Trophoblast cell (in vitro differentiated cells and primary cell): ENCODE measurements at regions not wholly inside any gene's neighbourhood (a gene's known extent, or its start where the extent isn't known, plus 50 kb on each side); places are given as distances from the start of the nearest gene placed in this dataset.

Experiments used
- DNase-seq, 2 donors: peaks; one replicate each; pipeline ENCODE4 v3.0.0-alpha.2; 2016
- H2AFZ ChIP-seq: 2 replicates; pipeline ENCODE4 v1.6.1; 2013; ENCODE audit warnings: low read length, moderate library complexity, mild to moderate bottlenecking; ENCODE audit not compliant: insufficient read depth, poor library complexity
- H2AK5ac ChIP-seq: 2 replicates; pipeline ENCODE4 v1.6.1; 2013; ENCODE audit warnings: mild to moderate bottlenecking, low read length
- H2BK120ac ChIP-seq: 2 replicates; pipeline ENCODE4 v1.6.1; 2013; ENCODE audit warnings: low read length, mild to moderate bottlenecking, moderate library complexity; ENCODE audit not compliant: insufficient read depth, poor library complexity
- H2BK12ac ChIP-seq: 2 replicates; pipeline ENCODE4 v1.6.1; 2013; ENCODE audit warnings: mild to moderate bottlenecking, low read length, moderate library complexity
- H2BK5ac ChIP-seq: 2 replicates; pipeline ENCODE4 v1.6.1; 2013; ENCODE audit warnings: low read length, low read depth, moderate library complexity, mild to moderate bottlenecking; ENCODE audit not compliant: poor library complexity
- H3K14ac ChIP-seq: 2 replicates; pipeline ENCODE4 v1.6.1; 2013; ENCODE audit warnings: mild to moderate bottlenecking, low read length
- H3K18ac ChIP-seq: 2 replicates; pipeline ENCODE4 v1.6.1; 2013; ENCODE audit warnings: mild to moderate bottlenecking, low read length
- H3K23ac ChIP-seq: 2 replicates; pipeline ENCODE4 v1.6.1; 2013; ENCODE audit warnings: low read length
- H3K27ac ChIP-seq: 2 replicates; pipeline ENCODE4 v1.5.1; 2013; ENCODE audit warnings: low read depth, mild to moderate bottlenecking, inconsistent platforms, low read length, moderate library complexity
- H3K27me3 ChIP-seq: 2 replicates; pipeline ENCODE4 v1.6.1; 2013; ENCODE audit warnings: inconsistent platforms, mild to moderate bottlenecking, low read length, moderate library complexity; ENCODE audit not compliant: insufficient read depth
- H3K36me3 ChIP-seq, 2 experiments: 1 replicate in 1 of 2; 2 replicates in 1 of 2; pipeline ENCODE4 v1.6.1; 2013; ENCODE audit warnings: low read length in 2 of 2, mild to moderate bottlenecking in 2 of 2, moderate library complexity in 1 of 2; ENCODE audit not compliant: insufficient read depth in 2 of 2, control insufficient read depth in 1 of 2
- H3K4ac ChIP-seq: 2 replicates; pipeline ENCODE4 v1.6.1; 2013; ENCODE audit warnings: low read depth, mild to moderate bottlenecking, low read length, moderate library complexity
- H3K4me1 ChIP-seq, 2 experiments: 1 replicate in 1 of 2; 2 replicates in 1 of 2; pipeline ENCODE4 v1.6.1; 2013; ENCODE audit warnings: low read length in 2 of 2, mild to moderate bottlenecking in 2 of 2, moderate library complexity in 1 of 2; ENCODE audit not compliant: insufficient read depth in 2 of 2, control insufficient read depth in 1 of 2
- H3K4me2 ChIP-seq: 2 replicates; pipeline ENCODE4 v1.6.1; 2013; ENCODE audit warnings: inconsistent platforms, mild to moderate bottlenecking, low read length, moderate library complexity
- H3K4me3 ChIP-seq: 2 replicates; pipeline ENCODE4 v1.5.1; 2013; ENCODE audit warnings: mild to moderate bottlenecking, low read depth, low read length, inconsistent platforms
- H3K79me1 ChIP-seq: one replicate; pipeline ENCODE4 v1.6.1; 2013; ENCODE audit warnings: low read length
- H3K79me2 ChIP-seq: 2 replicates; pipeline ENCODE4 v1.6.1; 2013; ENCODE audit warnings: low read length, mild to moderate bottlenecking; ENCODE audit not compliant: control insufficient read depth, insufficient read depth, poor library complexity
- H3K9ac ChIP-seq: 2 replicates; pipeline ENCODE4 v1.6.1; 2013; ENCODE audit warnings: mild to moderate bottlenecking, low read length
- H3K9me3 ChIP-seq: 2 replicates; pipeline ENCODE4 v1.6.1; 2013; ENCODE audit warnings: low read depth, mild to moderate bottlenecking, control low read depth, inconsistent platforms, low read length; ENCODE audit not compliant: insufficient read depth
- H4K12ac ChIP-seq: 2 replicates; pipeline ENCODE4 v1.6.1; 2013; ENCODE audit warnings: low read depth, mild to moderate bottlenecking, low read length, moderate library complexity
- H4K8ac ChIP-seq: 2 replicates; pipeline ENCODE4 v1.6.1; 2013; ENCODE audit warnings: low read depth, mild to moderate bottlenecking, low read length, moderate library complexity
- H4K91ac ChIP-seq: one replicate; pipeline ENCODE4 v1.6.1; 2013; ENCODE audit warnings: low read depth, mild to moderate bottlenecking, low read length, moderate library complexity
- whole genome bisulfite sequencing: extraction: QIAGEN DNeasy Blood & Tissue Kit; methylation state at CpG from one replicate; pipeline ENCODE4 v1.1.7; 2013; ENCODE audit warnings: missing lambda C conversion rate; ENCODE audit not compliant: insufficient read length, insufficient coverage; ENCODE audit errors: extremely low coverage; 5-methylcytosine and 5-hydroxymethylcytosine counted together

- no peaks in the 10 kb centered on the region for H3K9me3 ChIP-seq
- H3K36me3 ChIP-seq: no peaks in the 10 kb centered on the region
- no peak overlapping the region for H4K8ac ChIP-seq
- no peak overlapping the region for H3K4me3 ChIP-seq
- no peaks in the 10 kb centered on the region for H3K4me1 ChIP-seq
- H2BK5ac ChIP-seq: no peak overlapping the region
- H3K9ac ChIP-seq: no peak overlapping the region
- no peak overlapping the region for H2AFZ ChIP-seq
- H3K27me3 ChIP-seq: no peaks in the 10 kb centered on the region
- no peak for DNase-seq
- H4K12ac ChIP-seq: no peak overlapping the region
- no peak overlapping the region for H3K23ac ChIP-seq
- no peak overlapping the region for H3K18ac ChIP-seq
- no peak overlapping the region for H2BK12ac ChIP-seq
- H2AK5ac ChIP-seq: no peak overlapping the region
- no peak overlapping the region for H3K27ac ChIP-seq
- no peaks in the 10 kb centered on the region for H3K79me1 ChIP-seq
- H3K4ac ChIP-seq: no peak overlapping the region
- 100% methylated on average over 1 of the region's 7 CpGs for WGBS
- H2BK120ac ChIP-seq: no peak overlapping the region
- no peak overlapping the region for H3K4me2 ChIP-seq
- no peak overlapping the region for H4K91ac ChIP-seq
- H3K14ac ChIP-seq: no peak overlapping the region
- no peaks in the 10 kb centered on the region for H3K79me2 ChIP-seq
These were observed 583.0 kb downstream of the BCOR start for GRCh38 chrX:39514801-39515200.

GRCh38 chrX:39516427-39516841 is 581.3 kb downstream of the BCOR start:
- no peak overlapping the region for H2BK12ac ChIP-seq
- no peak overlapping the region for H4K8ac ChIP-seq
- H3K79me2 ChIP-seq: no peaks in the 10 kb centered on the region
- no peak for DNase-seq
- no peak overlapping the region for H3K4ac ChIP-seq
- H3K14ac ChIP-seq: no peak overlapping the region
- no CpG with 5 or more reads among the region's 17 CpGs for WGBS
- no peak overlapping the region for H3K4me3 ChIP-seq
- H3K4me1 ChIP-seq: no peaks in the 10 kb centered on the region
- no peak overlapping the region for H3K27ac ChIP-seq
- H2AFZ ChIP-seq: no peak overlapping the region
- no peaks in the 10 kb centered on the region for H3K27me3 ChIP-seq
- no peaks in the 10 kb centered on the region for H3K9me3 ChIP-seq
- no peak overlapping the region for H3K4me2 ChIP-seq
- H3K18ac ChIP-seq: no peak overlapping the region
- no peak overlapping the region for H3K23ac ChIP-seq
- H3K79me1 ChIP-seq: no peaks in the 10 kb centered on the region
- no peaks in the 10 kb centered on the region for H3K36me3 ChIP-seq
- H2BK120ac ChIP-seq: no peak overlapping the region
- no peak overlapping the region for H4K91ac ChIP-seq
- H3K9ac ChIP-seq: no peak overlapping the region
- no peak overlapping the region for H2BK5ac ChIP-seq
- H4K12ac ChIP-seq: no peak overlapping the region
- H2AK5ac ChIP-seq: no peak overlapping the region

- Histone ChIP-seq H3K23ac (no peak overlapping the region), H4K8ac (no peak overlapping the region), H3K79me1 (no peaks in the 10 kb centered on the region), H3K4me3 (no peak overlapping the region), H3K9me3 (no peaks in the 10 kb centered on the region), H2BK120ac (no peak overlapping the region), H3K27ac (no peak overlapping the region), H3K18ac (no peak overlapping the region), H2BK5ac (no peak overlapping the region), H3K27me3 (no peaks in the 10 kb centered on the region), H2BK12ac (no peak overlapping the region), H2AK5ac (no peak overlapping the region), H3K4me1 (no peaks in the 10 kb centered on the region), H2AFZ (no peak overlapping the region), H3K79me2 (no peaks in the 10 kb centered on the region), H4K91ac (no peak overlapping the region), H4K12ac (no peak overlapping the region), H3K9ac (no peak overlapping the region), H3K4ac (no peak overlapping the region), H3K4me2 (no peak overlapping the region), H3K14ac (no peak overlapping the region), H3K36me3 (no peaks in the 10 kb centered on the region)
- no peak for DNase-seq
- WGBS: no CpG with 5 or more reads among the region's 16 CpGs
These were observed 579.2 kb downstream of the BCOR start for GRCh38 chrX:39518476-39519029.

- Histone ChIP-seq H2AK5ac (no peak overlapping the region), H3K4ac (no peak overlapping the region), H3K36me3 (no peaks in the 10 kb centered on the region), H3K9me3 (no peaks in the 10 kb centered on the region), H2BK120ac (no peak overlapping the region), H2AFZ (no peak overlapping the region), H3K14ac (no peak overlapping the region), H3K9ac (no peak overlapping the region), H3K79me2 (no peaks in the 10 kb centered on the region), H4K91ac (no peak overlapping the region), H4K8ac (no peak overlapping the region), H3K79me1 (no peaks in the 10 kb centered on the region), H2BK12ac (no peak overlapping the region), H3K27ac (no peak overlapping the region), H3K18ac (no peak overlapping the region), H3K4me2 (no peak overlapping the region), H2BK5ac (no peak overlapping the region), H3K4me1 (no peaks in the 10 kb centered on the region), H3K27me3 (no peaks in the 10 kb centered on the region), H3K4me3 (no peak overlapping the region), H3K23ac (no peak overlapping the region), H4K12ac (no peak overlapping the region)
- WGBS: no CpG with 5 or more reads among the region's 19 CpGs
- DNase-seq: no peak
These were observed 578.7 kb downstream of the BCOR start for GRCh38 chrX:39519030-39519488.
